ENCODE measurements at regions not wholly inside any gene's neighbourhood (a gene's known extent, or its start where the extent isn't known, plus 50 kb on each side); places are given as distances from the start of the nearest gene placed in this dataset.

GRCh38 chr16:6545329-6545728 lies 787.3 kb upstream of the RBFOX1 start:
- no peaks in the 10 kb centered on the region for H3K4me1 Mint-ChIP-seq (ENCODE audit: low read depth)
- CTCF ChIA-PET = no interaction called here
- H3K9me3 Mint-ChIP-seq = no peaks in the 10 kb centered on the region
- H3K4me3 Mint-ChIP-seq = no peak overlapping the region
- intact Hi-C loops (cut with micrococcal nuclease) = no loop called here
- no peak overlapping the region for H3K27ac Mint-ChIP-seq
- no peaks in the 10 kb centered on the region for H3K27me3 Mint-ChIP-seq
- POLR2A ChIA-PET = no interaction called here
- DNase-seq (no peak), ATAC-seq (no peak)
- H3K36me3 Mint-ChIP-seq (ENCODE audit: low read depth) = no peaks in the 10 kb centered on the region
- TF ChIP-seq CTCF (IDR thresholded peaks at IDR 0.05) = no peak

DNA sequence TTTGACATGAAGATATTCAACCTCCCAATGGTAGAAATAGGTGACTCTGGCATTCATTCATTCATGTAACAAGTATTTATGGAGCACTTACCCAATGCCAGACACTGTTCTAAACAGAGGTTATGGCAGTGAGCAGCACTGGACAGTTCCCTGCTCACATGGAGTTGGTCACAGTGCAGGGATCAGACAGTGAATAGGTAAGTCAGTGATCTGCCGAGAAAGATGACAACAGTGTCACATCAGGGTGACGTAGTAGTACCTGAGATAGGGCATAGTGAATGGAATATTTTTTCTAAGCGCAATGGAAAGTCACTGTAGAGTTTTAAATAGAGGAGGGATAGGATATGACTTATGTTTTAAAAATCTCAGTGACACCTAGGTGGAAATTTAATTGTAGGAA lies 791.4 kb upstream of the RBFOX1 start:
- Mint-ChIP-seq H3K27ac (no peak overlapping the region), H3K4me1 (ENCODE audit: low read depth) (no peaks in the 10 kb centered on the region), H3K27me3 (no peaks in the 10 kb centered on the region), H3K4me3 (no peak overlapping the region), H3K36me3 (ENCODE audit: low read depth) (no peaks in the 10 kb centered on the region), H3K9me3 (no peaks in the 10 kb centered on the region)
- CTCF ChIA-PET = no interaction called here
- POLR2A ChIA-PET = no interaction called here
- DNase-seq (no peak), ATAC-seq (no peak)
- intact Hi-C loops (cut with micrococcal nuclease) = no loop called here
- no peak for TF ChIP-seq CTCF (IDR thresholded peaks at IDR 0.05)

- CTCF ChIA-PET = no interaction called here
- intact Hi-C loops (cut with micrococcal nuclease) = no loop called here
- POLR2A ChIA-PET = no interaction called here
- H3K4me3 Mint-ChIP-seq = no peak overlapping the region
- ATAC-seq (no peak), DNase-seq (no peak)
- no peaks in the 10 kb centered on the region for H3K27me3 Mint-ChIP-seq
- H3K36me3 Mint-ChIP-seq (ENCODE audit: low read depth) = no peaks in the 10 kb centered on the region
- no peaks in the 10 kb centered on the region for H3K4me1 Mint-ChIP-seq (ENCODE audit: low read depth)
- H3K9me3 Mint-ChIP-seq = peaks cover 2% of the 10 kb centered on the region
- H3K27ac Mint-ChIP-seq = no peak overlapping the region
- no peak for TF ChIP-seq CTCF (IDR thresholded peaks at IDR 0.05)
Observed at GRCh38 chr16:6536411-6536810, 796.2 kb upstream of the RBFOX1 start.

- H3K9me3 Mint-ChIP-seq = peaks cover 2% of the 10 kb centered on the region
- POLR2A ChIA-PET = interaction anchor here (0.5 kb wide), 1 partner anchor 12 kb away, joined by 3 read pairs; no protein-coding TSS in a partner anchor
- ATAC-seq (no peak), DNase-seq (no peak)
- H3K27me3 Mint-ChIP-seq = no peaks in the 10 kb centered on the region
- CTCF ChIA-PET = no interaction called here
- H3K4me3 Mint-ChIP-seq = no peak overlapping the region
- H3K4me1 Mint-ChIP-seq (ENCODE audit: low read depth) = no peaks in the 10 kb centered on the region
- no peak for TF ChIP-seq CTCF (IDR thresholded peaks at IDR 0.05)
- no peak overlapping the region for H3K27ac Mint-ChIP-seq
- H3K36me3 Mint-ChIP-seq (ENCODE audit: low read depth) = no peaks in the 10 kb centered on the region
- intact Hi-C loops (cut with micrococcal nuclease) = no loop called here
Observed at GRCh38 chr16:6531067-6531466, 801.6 kb upstream of the RBFOX1 start.

DNA sequence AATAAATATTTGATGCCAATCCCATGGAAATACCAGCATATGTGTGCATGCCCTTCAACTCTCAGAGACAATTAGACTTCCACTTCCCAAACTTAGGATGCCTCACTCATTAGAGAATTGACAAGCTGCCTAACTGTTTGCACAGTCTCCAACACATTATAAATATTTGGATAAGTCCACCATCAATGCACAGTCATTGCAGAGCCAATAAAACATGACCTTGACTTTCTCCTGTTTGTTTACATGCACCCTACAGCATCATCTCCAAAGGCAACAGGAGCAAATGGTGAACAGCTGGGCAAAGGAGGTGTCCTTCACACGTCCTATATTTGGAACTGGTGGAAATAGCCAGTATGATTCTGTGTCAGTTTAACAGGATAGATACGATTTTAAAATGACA lies 804.4 kb upstream of the RBFOX1 start:
- Mint-ChIP-seq H3K27me3 (no peaks in the 10 kb centered on the region), H3K4me3 (no peak overlapping the region), H3K4me1 (ENCODE audit: low read depth) (no peaks in the 10 kb centered on the region), H3K36me3 (ENCODE audit: low read depth) (no peaks in the 10 kb centered on the region), H3K27ac (no peak overlapping the region), H3K9me3 (peaks cover 2% of the 10 kb centered on the region)
- POLR2A ChIA-PET = no interaction called here
- no peak for TF ChIP-seq CTCF (IDR thresholded peaks at IDR 0.05)
- intact Hi-C loops (cut with micrococcal nuclease) = no loop called here
- CTCF ChIA-PET = no interaction called here
- no peak for ATAC-seq
- no peak for DNase-seq

Measured in activated CD8-positive, alpha-beta T cell treated with anti-CD3 and anti-CD28 coated beads for 36 hours (primary cell).